ENCODE measurements at regions not wholly inside any gene's neighbourhood (a gene's known extent, or its start where the extent isn't known, plus 50 kb on each side); places are given as distances from the start of the nearest gene placed in this dataset.

GRCh38 chr9:89905606-89906338, 301.0 kb downstream of the GADD45G start:
- Histone ChIP-seq H3K79me2 (replicated peaks; ENCODE audit: insufficient read depth, low read length) (no peaks in the 10 kb centered on the region), H3K4me2 (ENCODE audit: low read length) (no peak overlapping the region), H3K27me3 (ENCODE audit: insufficient read depth, low read depth, low read length) (no peaks in the 10 kb centered on the region), H3K9ac (ENCODE audit: low read length) (no peak overlapping the region), H3K36me3 (ENCODE audit: insufficient read depth, low read length) (no peaks in the 10 kb centered on the region), H3K9me2 (ENCODE audit: insufficient read depth, low read length) (no peaks in the 10 kb centered on the region), H3F3A (ENCODE audit: insufficient read depth, low read length, poor library complexity, severe bottlenecking) (no peaks in the 10 kb centered on the region), H2AFZ (ENCODE audit: low read depth, low read length) (no peak overlapping the region), H4K20me1 (ENCODE audit: insufficient read depth) (no peaks in the 10 kb centered on the region), H3K27ac (ENCODE audit: low read length) (no peak overlapping the region), H3K4me3 (ENCODE audit: low read length) (no peak overlapping the region), H3K9me3 (ENCODE audit: low read length) (no peaks in the 10 kb centered on the region)
- TF ChIP-seq CTCF (IDR thresholded peaks at IDR 0.05; ENCODE audit: poor library complexity, severe bottlenecking): no peak
- no peak for TF ChIP-seq TAF1 (IDR thresholded peaks at IDR 0.05; ENCODE audit: low read depth)
- no peak for TF ChIP-seq EZH2 (IDR thresholded peaks at IDR 0.05; ENCODE audit: borderline replicate concordance, insufficient read depth, low read length, poor library complexity, severe bottlenecking)
- TF ChIP-seq RAD21 (conservative IDR thresholded peaks at IDR 0.05): no peak
- TF ChIP-seq MXI1 (conservative IDR thresholded peaks at IDR 0.05; ENCODE audit: poor library complexity, severe bottlenecking): no peak
- no peak for TF ChIP-seq EP300 (conservative IDR thresholded peaks at IDR 0.05; ENCODE audit: poor library complexity, severe bottlenecking)
- no peak for TF ChIP-seq POLR2AphosphoS5 (IDR thresholded peaks at IDR 0.05)
- TF ChIP-seq SMC3 (conservative IDR thresholded peaks at IDR 0.05; ENCODE audit: poor library complexity): no peak
- TF ChIP-seq REST (IDR thresholded peaks at IDR 0.05; ENCODE audit: borderline replicate concordance): no peak

GRCh38 chr9:89911721-89912604, 307.2 kb downstream of the GADD45G start:
- no peak overlapping the region for H2AFZ ChIP-seq (ENCODE audit: low read depth, low read length)
- no peaks in the 10 kb centered on the region for H3K36me3 ChIP-seq (ENCODE audit: insufficient read depth, low read length)
- no peak overlapping the region for H3K27ac ChIP-seq (ENCODE audit: low read length)
- no peaks in the 10 kb centered on the region for H3K27me3 ChIP-seq (ENCODE audit: insufficient read depth, low read depth, low read length)
- no peak overlapping the region for H3K4me2 ChIP-seq (ENCODE audit: low read length)
- H4K20me1 ChIP-seq (ENCODE audit: insufficient read depth): no peaks in the 10 kb centered on the region
- no peaks in the 10 kb centered on the region for H3K79me2 ChIP-seq (replicated peaks; ENCODE audit: insufficient read depth, low read length)
- no peak overlapping the region for H3K4me3 ChIP-seq (ENCODE audit: low read length)
- no peaks in the 10 kb centered on the region for H3K9me2 ChIP-seq (ENCODE audit: insufficient read depth, low read length)
- H3K9me3 ChIP-seq (ENCODE audit: low read length): no peaks in the 10 kb centered on the region
- H3K9ac ChIP-seq (ENCODE audit: low read length): no peak overlapping the region
- TF ChIP-seq POLR2AphosphoS5 (IDR thresholded peaks at IDR 0.05): no peak
- no peak for TF ChIP-seq CTCF (IDR thresholded peaks at IDR 0.05; ENCODE audit: poor library complexity, severe bottlenecking)
- TF ChIP-seq EZH2 (IDR thresholded peaks at IDR 0.05; ENCODE audit: borderline replicate concordance, insufficient read depth, low read length, poor library complexity, severe bottlenecking): no peak
- no peak for TF ChIP-seq REST (IDR thresholded peaks at IDR 0.05; ENCODE audit: borderline replicate concordance)
- TF ChIP-seq TAF1 (IDR thresholded peaks at IDR 0.05; ENCODE audit: low read depth): no peak
- TF ChIP-seq SMC3 (conservative IDR thresholded peaks at IDR 0.05; ENCODE audit: poor library complexity): no peak
- TF ChIP-seq MXI1 (conservative IDR thresholded peaks at IDR 0.05; ENCODE audit: poor library complexity, severe bottlenecking): no peak
- no peak for TF ChIP-seq RAD21 (conservative IDR thresholded peaks at IDR 0.05)
- no peak for TF ChIP-seq EP300 (conservative IDR thresholded peaks at IDR 0.05; ENCODE audit: poor library complexity, severe bottlenecking)
- no peaks in the 10 kb centered on the region for H3F3A ChIP-seq (ENCODE audit: insufficient read depth, low read length, poor library complexity, severe bottlenecking)
